ENCODE measurements at regions not wholly inside any gene's neighbourhood (a gene's known extent, or its start where the extent isn't known, plus 50 kb on each side); places are given as distances from the start of the nearest gene placed in this dataset.

- no peak for DNase-seq (ENCODE audit: low read depth in 4 of 4, low spot score in 3 of 4)
These were observed 543.3 kb downstream of the SQOR start for GRCh38 chr15:46178138-46178537.

DNA sequence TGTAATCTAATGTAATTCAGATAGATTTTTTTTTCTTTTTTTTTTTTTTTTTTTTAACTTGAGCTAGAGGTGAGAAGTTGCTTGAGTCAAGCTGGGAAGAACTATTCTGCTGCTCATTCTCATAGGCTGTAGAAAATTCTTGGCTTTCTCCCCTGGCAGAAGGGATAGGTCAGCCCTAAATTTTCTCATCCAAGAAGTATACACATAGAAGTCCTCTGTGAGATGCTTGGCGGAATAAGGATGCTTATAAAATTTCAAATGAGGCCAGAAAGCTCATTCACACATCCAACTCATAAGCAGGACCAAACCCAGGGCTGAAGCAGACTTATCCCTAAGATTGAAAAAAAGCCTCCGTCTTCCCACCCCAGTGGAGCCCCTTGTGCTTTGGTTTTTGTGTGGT is 572.5 kb downstream of the SQOR start:
- no peak for DNase-seq (ENCODE audit: low read depth in 4 of 4, low spot score in 3 of 4)

DNA sequence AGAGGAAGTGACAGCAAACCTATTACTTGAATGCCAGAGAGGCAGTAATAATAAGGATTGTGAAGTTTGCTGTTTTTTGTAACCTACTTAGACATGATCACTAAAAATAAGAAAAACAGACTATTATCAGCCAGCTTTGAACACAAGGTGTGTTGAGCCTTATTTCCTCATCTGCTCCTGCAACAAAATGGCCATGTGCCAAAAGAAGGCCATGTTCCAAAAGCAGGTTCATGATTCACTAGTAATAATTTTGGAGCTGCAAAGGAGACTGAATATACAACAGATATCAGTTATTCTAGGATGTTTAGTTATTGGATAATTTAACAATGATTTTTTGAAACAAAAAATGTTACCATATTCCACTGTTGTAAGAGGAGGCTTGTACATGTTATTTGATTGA is 578.7 kb downstream of the SQOR start:
- no peak for DNase-seq (ENCODE audit: low read depth in 4 of 4, low spot score in 3 of 4)

GRCh38 chr15:46222826-46223225 is 588.0 kb downstream of the SQOR start:
- DNase-seq (ENCODE audit: low read depth in 4 of 4, low spot score in 3 of 4): no peak

- DNase-seq (ENCODE audit: low read depth in 4 of 4, low spot score in 3 of 4): no peak
These were observed 594.4 kb downstream of the SQOR start for GRCh38 chr15:46229263-46229662.

DNA sequence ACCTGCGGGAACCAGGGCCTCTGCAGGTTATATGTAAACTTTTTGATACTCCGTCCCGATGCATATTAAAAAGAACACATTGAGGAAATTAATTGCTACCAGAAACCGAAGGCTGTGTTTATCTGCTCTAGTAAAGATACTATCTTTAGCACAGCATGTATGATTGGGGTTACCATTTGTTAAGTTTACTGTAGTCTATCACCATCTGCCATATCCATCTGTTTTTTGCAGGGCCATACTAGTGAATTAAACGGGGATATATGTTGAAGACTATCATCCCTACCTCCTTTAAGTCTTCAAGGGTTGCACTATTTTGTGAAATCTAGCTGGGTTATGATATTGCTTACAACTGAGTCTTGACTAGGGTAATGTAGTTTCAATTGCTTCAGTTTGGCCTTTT is 597.0 kb downstream of the SQOR start:
- no peak for DNase-seq (ENCODE audit: low read depth in 4 of 4, low spot score in 3 of 4)

- no peak for DNase-seq (ENCODE audit: low read depth in 4 of 4, low spot score in 3 of 4)
These were observed 597.6 kb downstream of the SQOR start for GRCh38 chr15:46232471-46232870.

- DNase-seq (ENCODE audit: low read depth in 4 of 4, low spot score in 3 of 4): no peak
These were observed 608.1 kb downstream of the SQOR start for GRCh38 chr15:46242935-46243334.

DNA sequence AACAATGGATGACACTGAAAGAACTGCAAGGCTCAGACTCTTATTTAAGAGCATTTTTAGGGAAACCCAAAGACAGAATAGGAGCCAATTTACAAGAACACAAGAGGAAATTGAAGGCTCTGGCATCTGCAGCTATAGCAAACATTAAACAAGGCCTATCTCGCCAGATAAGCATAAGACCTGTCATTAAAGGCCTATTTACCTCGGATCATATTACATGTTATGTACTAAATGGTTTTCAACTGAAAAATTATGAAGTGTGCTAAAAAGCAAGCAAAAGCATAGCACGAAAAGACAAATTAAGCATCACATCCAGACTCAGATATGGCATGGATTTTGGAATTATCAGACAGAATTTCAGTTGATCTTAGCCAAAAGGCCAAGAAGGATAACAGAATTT is 617.1 kb downstream of the SQOR start:
- DNase-seq (ENCODE audit: low read depth in 4 of 4, low spot score in 3 of 4): no peak

GRCh38 chr15:46258056-46258455 is 623.2 kb downstream of the SQOR start:
- DNase-seq (ENCODE audit: low read depth in 4 of 4, low spot score in 3 of 4): no peak

DNA sequence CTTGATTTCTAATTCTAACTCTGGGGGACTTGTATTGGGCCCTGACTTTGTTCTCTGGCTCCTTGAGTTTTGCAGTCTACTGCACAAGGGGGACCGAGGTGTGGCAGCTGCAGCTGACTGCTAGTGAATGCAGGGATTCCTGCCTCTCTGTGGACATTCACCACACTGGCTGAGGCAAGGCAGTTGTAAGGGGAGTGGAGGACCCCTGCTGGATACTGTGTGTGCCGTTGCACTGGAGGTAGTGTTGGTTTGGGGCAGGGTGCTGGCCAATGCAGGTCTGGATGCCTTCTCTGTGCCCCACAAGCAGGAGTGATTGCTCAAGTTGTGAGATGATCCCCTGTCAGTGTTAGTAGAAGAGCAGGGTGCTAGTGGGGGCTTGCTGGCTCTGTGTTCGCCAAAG is 626.1 kb downstream of the SQOR start:
- no peak for DNase-seq (ENCODE audit: low read depth in 4 of 4, low spot score in 3 of 4)

DNA sequence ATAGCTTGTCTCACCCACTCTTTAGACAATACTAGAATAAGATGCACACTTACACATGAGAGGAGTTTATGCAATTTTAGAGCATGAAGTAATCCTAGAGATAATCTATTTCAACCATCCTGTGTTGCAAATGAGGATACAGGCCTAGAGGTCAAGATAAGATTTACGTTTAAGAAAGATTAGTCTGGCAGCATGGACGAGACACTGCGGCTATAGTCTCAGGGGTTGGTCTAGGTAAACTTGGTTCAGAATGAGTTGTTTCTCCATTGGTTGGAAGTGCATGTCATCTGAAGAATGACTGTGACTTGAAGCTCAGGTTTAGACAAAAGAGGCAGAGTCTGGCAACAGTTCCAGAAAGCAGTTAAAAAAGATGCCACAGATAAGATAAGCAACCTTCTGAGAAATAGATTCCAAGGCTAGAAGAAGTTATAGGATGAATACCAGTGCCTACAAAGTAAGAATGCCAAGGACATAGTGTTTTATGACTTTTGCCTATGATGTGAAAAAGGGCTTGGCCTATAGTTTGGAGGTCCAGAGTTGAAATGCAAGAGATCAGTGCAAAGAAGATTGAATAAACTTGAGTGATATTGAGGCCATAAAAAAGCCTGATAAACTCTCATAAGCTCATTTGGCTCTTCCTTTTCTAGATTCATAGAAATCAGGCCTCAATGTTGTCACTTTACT is 631.0 kb downstream of the SQOR start:
- DNase-seq (ENCODE audit: low read depth in 4 of 4, low spot score in 3 of 4): no peak

GRCh38 chr15:46266661-46267060 is 631.8 kb downstream of the SQOR start:
- DNase-seq (ENCODE audit: low read depth in 4 of 4, low spot score in 3 of 4): no peak

- DNase-seq (ENCODE audit: low read depth in 4 of 4, low spot score in 3 of 4): no peak
These were observed 635.8 kb downstream of the SQOR start for GRCh38 chr15:46270481-46271147.

GRCh38 chr15:46275701-46276100 is 640.9 kb downstream of the SQOR start:
- no peak for DNase-seq (ENCODE audit: low read depth in 4 of 4, low spot score in 3 of 4)

GRCh38 chr15:46277451-46277850 is 642.6 kb downstream of the SQOR start:
- no peak for DNase-seq (ENCODE audit: low read depth in 4 of 4, low spot score in 3 of 4)

GRCh38 chr15:46278062-46278461 is 643.2 kb downstream of the SQOR start:
- no peak for DNase-seq (ENCODE audit: low read depth in 4 of 4, low spot score in 3 of 4)

- DNase-seq (ENCODE audit: low read depth in 4 of 4, low spot score in 3 of 4): no peak
These were observed 643.8 kb downstream of the SQOR start for GRCh38 chr15:46278486-46279090.

DNA sequence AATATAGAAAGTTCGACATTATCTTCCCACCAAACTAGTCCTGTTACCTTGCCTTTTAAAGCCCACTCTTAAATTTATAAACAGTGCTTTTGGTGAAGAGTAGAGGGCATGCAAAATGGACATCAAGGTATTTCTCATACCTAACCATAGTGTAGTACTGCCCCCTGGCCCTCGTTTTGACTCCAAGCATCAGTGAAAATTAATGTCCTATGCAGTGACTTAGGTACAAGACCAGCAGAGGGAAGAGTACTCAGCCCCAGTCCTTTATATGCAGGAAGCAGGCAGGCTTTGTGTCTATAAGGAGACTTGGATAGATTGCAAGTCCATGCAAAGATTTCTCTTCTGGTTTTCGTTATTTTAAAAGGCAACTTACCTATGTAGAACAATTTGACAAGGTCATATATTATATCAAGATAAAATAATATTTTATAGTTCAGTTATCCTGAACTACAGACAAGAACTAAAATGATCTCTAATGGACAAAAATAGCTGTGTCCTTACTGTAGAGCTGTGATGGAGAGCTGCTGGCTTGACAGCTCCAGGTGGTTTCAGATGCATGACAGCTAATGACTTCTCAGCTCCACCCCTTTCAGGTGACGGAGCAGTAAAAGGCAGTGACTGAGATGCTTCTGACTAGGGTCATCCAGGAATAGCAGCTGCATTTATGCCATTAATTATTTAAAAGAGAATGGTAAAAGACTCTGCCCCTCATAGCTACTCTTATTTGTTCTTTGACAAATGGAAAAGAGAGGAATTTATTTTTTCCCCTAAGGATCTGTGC is 646.1 kb downstream of the SQOR start:
- DNase-seq (ENCODE audit: low read depth in 4 of 4, low spot score in 3 of 4): no peak

- DNase-seq (ENCODE audit: low read depth in 4 of 4, low spot score in 3 of 4): no peak
These were observed 658.7 kb downstream of the SQOR start for GRCh38 chr15:46293550-46293949.

GRCh38 chr15:46296002-46296401 is 661.2 kb downstream of the SQOR start:
- DNase-seq (ENCODE audit: low read depth in 4 of 4, low spot score in 3 of 4): no peak
